MCF 10A (cell line): ENCODE measurements at regions not wholly inside any gene's neighbourhood (a gene's known extent, or its start where the extent isn't known, plus 50 kb on each side); places are given as distances from the start of the nearest gene placed in this dataset.

Source experiments
- BruUV-seq: library from RNA; stranded (reverse); fragments of 400-500 nt; replicated peaks from 2 replicates; lab custom pipeline; 2021; lab: Mats Ljungman, UMichigan
- CTCF ChIA-PET: fragments of 300-600 bp; sonication (Branson Sonifier 250); formaldehyde crosslinking; extraction: SDS; loops from one replicate; lab custom pipeline; 2021; ENCODE audit warnings: antibody characterized with exemption, inconsistent platforms; lab: Yijun Ruan, JAX
- POLR2A ChIA-PET: fragments of 300-600, 350-650 bp; sonication (Branson Sonifier 250); formaldehyde crosslinking; extraction: SDS; loops from one replicate; lab custom pipeline; 2020; ENCODE audit warnings: antibody characterized with exemption, inconsistent platforms; lab: Yijun Ruan, JAX
- DNase-seq: peaks from one replicate; pipeline ENCODE4 v3.0.0-alpha.2; 2018; ENCODE audit not compliant: unreplicated experiment
- H3K27ac Mint-ChIP-seq: one replicate; pipeline ENCODE4 v1.8.0; 2022; ENCODE audit warnings: mild to moderate bottlenecking, low read depth, mixed read lengths; ENCODE audit not compliant: unreplicated experiment
- H3K27me3 Mint-ChIP-seq: one replicate; pipeline ENCODE4 v1.8.0; 2022; ENCODE audit warnings: mixed read lengths; ENCODE audit not compliant: insufficient read depth, unreplicated experiment
- H3K36me3 Mint-ChIP-seq: one replicate; pipeline ENCODE4 v1.8.0; 2022; ENCODE audit warnings: mild to moderate bottlenecking, moderate library complexity, mixed read lengths; ENCODE audit not compliant: insufficient read depth, unreplicated experiment
- H3K4me1 Mint-ChIP-seq: one replicate; pipeline ENCODE4 v1.8.0; 2022; ENCODE audit warnings: mixed read lengths; ENCODE audit not compliant: insufficient read depth, unreplicated experiment
- H3K4me3 Mint-ChIP-seq: one replicate; pipeline ENCODE4 v1.8.0; 2022; ENCODE audit warnings: mild to moderate bottlenecking, moderate library complexity, mixed read lengths; ENCODE audit not compliant: unreplicated experiment
- H3K9me3 Mint-ChIP-seq: one replicate; pipeline ENCODE4 v1.8.0; 2022; ENCODE audit warnings: mixed read lengths; ENCODE audit not compliant: unreplicated experiment
- CTCF ChIP-seq: fragments of 200-600 bp; IDR thresholded peaks from one replicate; pipeline ENCODE4 v1.8.0; 2022; ENCODE audit warnings: antibody characterized with exemption, mild to moderate bottlenecking; ENCODE audit not compliant: unreplicated experiment
- intact Hi-C: fragments of 100-400 bp; cut with micrococcal nuclease; formaldehyde crosslinking; loops from 2 replicates; pipeline ENCODE4 v1.14.1; 2022

- intact Hi-C loops: no loop called here
- ChIA-PET CTCF (no interaction called here), POLR2A (no interaction called here)
- peaks cover 15% of the 10 kb centered on the region for H3K27me3 Mint-ChIP-seq
- H3K4me1 Mint-ChIP-seq: no peaks in the 10 kb centered on the region
- no peak for DNase-seq
- no TSS peak for BruUV-seq
- no peak overlapping the region for H3K4me3 Mint-ChIP-seq
- no peak overlapping the region for H3K27ac Mint-ChIP-seq
- peaks cover 8% of the 10 kb centered on the region for H3K9me3 Mint-ChIP-seq
- H3K36me3 Mint-ChIP-seq: no peaks in the 10 kb centered on the region
- no peak for TF ChIP-seq CTCF
Measured at GRCh38 chrX:84717343-84717742, 215.1 kb upstream of the HDX start.

- peaks cover 13% of the 10 kb centered on the region for H3K9me3 Mint-ChIP-seq
- H3K27me3 Mint-ChIP-seq: peaks cover 15% of the 10 kb centered on the region
- no peaks in the 10 kb centered on the region for H3K4me1 Mint-ChIP-seq
- no peaks in the 10 kb centered on the region for H3K36me3 Mint-ChIP-seq
- intact Hi-C loops: no loop called here
- CTCF ChIA-PET: interaction anchor here (1.4 kb wide), 1 partner anchor 9 kb away, joined by 6 read pairs; no protein-coding TSS in a partner anchor
- POLR2A ChIA-PET: no interaction called here
- no peak overlapping the region for H3K4me3 Mint-ChIP-seq
- no peak for TF ChIP-seq CTCF
- H3K27ac Mint-ChIP-seq: no peak overlapping the region
- no peak for DNase-seq
- BruUV-seq: no TSS peak
Measured at GRCh38 chrX:84721416-84721815, 219.2 kb upstream of the HDX start.

- Mint-ChIP-seq H3K4me3 (no peak overlapping the region), H3K36me3 (no peaks in the 10 kb centered on the region), H3K27ac (no peak overlapping the region), H3K9me3 (peaks cover 13% of the 10 kb centered on the region), H3K4me1 (no peaks in the 10 kb centered on the region), H3K27me3 (no peaks in the 10 kb centered on the region)
- ChIA-PET POLR2A (no interaction called here), CTCF (interaction anchor here (1.0 kb wide), 1 partner anchor 329 kb away, joined by 3 read pairs; no protein-coding TSS in a partner anchor)
- DNase-seq: no peak
- TF ChIP-seq CTCF: no peak
- intact Hi-C loops: no loop called here
- no TSS peak for BruUV-seq
Measured at GRCh38 chrX:84724576-84724975, 222.3 kb upstream of the HDX start.

- Mint-ChIP-seq H3K9me3 (no peaks in the 10 kb centered on the region), H3K27me3 (no peaks in the 10 kb centered on the region), H3K4me3 (no peak overlapping the region), H3K4me1 (no peaks in the 10 kb centered on the region), H3K27ac (no peak overlapping the region), H3K36me3 (no peaks in the 10 kb centered on the region)
- DNase-seq: no peak
- no peak for TF ChIP-seq CTCF
- ChIA-PET CTCF (interaction anchor here (0.6 to 5.9 kb wide), 18 partner anchors 8 to 727 kb away, joined by 3 to 60 read pairs (median 5); no protein-coding TSS in a partner anchor), POLR2A (interaction anchor here (0.6 kb wide), 1 partner anchor 113 kb away, joined by 3 read pairs; no protein-coding TSS in a partner anchor)
- BruUV-seq: no TSS peak
- intact Hi-C loops: loop anchor here (1.0 kb wide), 2 partner anchors 178 to 323 kb away; no protein-coding TSS in a partner anchor
Measured at GRCh38 chrX:84729408-84729807, 227.2 kb upstream of the HDX start.
